K562 (cell line): ENCODE measurements at regions not wholly inside any gene's neighbourhood (a gene's known extent, or its start where the extent isn't known, plus 50 kb on each side); places are given as distances from the start of the nearest gene placed in this dataset.
A peak's percentile ranks its signal among the peaks of the same experiment; 100 is the strongest.

Source experiments
- ATAC-seq: fragments of 200-7000 bp; cut with Tn5 transposase; 3 replicates; pipeline ENCODE4 v1.9.1; 2020; ENCODE audit warnings: moderate library complexity
- BruUV-seq: library from RNA; stranded (reverse); fragments of 400-500 nt; replicated peaks from 2 replicates; lab custom pipeline; 2021; lab: Mats Ljungman, UMichigan
- CTCF ChIA-PET: fragments of 300-600 bp; formaldehyde crosslinking; extraction: SDS; loops from one replicate; lab custom pipeline; 2021; ENCODE audit warnings: low intra/inter-chr PET ratio; lab: Yijun Ruan, JAX
- POLR2A ChIA-PET: fragments of 300-600, 350-650 bp; sonication (Branson Sonifier 250); formaldehyde crosslinking; extraction: SDS; loops from one replicate; lab custom pipeline; 2021; ENCODE audit warnings: antibody characterized with exemption, inconsistent platforms; lab: Yijun Ruan, JAX
- DNase-seq, 4 experiments: peaks; one replicate each; pipeline versions ENCODE4 v3.0.0 to v3.0.0-alpha.2; 2011 to 2018; ENCODE audit warnings: low spot score in 3 of 4, mixed read lengths in 3 of 4; ENCODE audit errors: extremely low read depth in 1 of 4
- FAIRE-seq: peaks from 2 replicates; lab custom pipeline; 2011; peaks lifted over from hg19 to GRCh38; lab: Jason Lieb, UNC
- H2AFZ ChIP-seq: 2 replicates; pipeline ENCODE4 v1.6.0; 2011; ENCODE audit warnings: low read depth, low read length, control low read depth, inconsistent platforms
- H3K27ac ChIP-seq: fragments of 200-600 bp; 3 replicates; pipeline ENCODE4 v1.8.0; 2011; ENCODE audit warnings: low read depth, mild to moderate bottlenecking, control low read depth, inconsistent platforms, low read length, moderate library complexity, mixed read lengths; ENCODE audit errors: extremely low read depth
- H3K27me3 ChIP-seq, 2 experiments: fragments of 300-600 bp in 1 of 2; 2 replicates in 1 of 2; 3 replicates in 1 of 2; pipeline versions ENCODE4 v1.6.0 to v1.8.0; 2011; ENCODE audit warnings: inconsistent platforms in 2 of 2, low read length in 2 of 2, mild to moderate bottlenecking in 1 of 2, mixed read lengths in 1 of 2, moderate library complexity in 1 of 2; ENCODE audit not compliant: control insufficient read depth in 2 of 2, insufficient read depth in 2 of 2
- H3K36me3 ChIP-seq: fragments of 300-600 bp; 3 replicates; pipeline ENCODE4 v1.8.0; 2011; ENCODE audit warnings: mild to moderate bottlenecking, low read length, inconsistent platforms; ENCODE audit not compliant: control insufficient read depth, insufficient read depth
- H3K4me1 ChIP-seq, 2 experiments: fragments of 200-600 bp in 1 of 2; replicated peaks in 1 of 2; 2 replicates in 1 of 2; 3 replicates in 1 of 2; pipeline versions ENCODE4 v1.5.1 to v1.8.0; 2011; ENCODE audit warnings: inconsistent platforms in 2 of 2, low read length in 2 of 2, mild to moderate bottlenecking in 1 of 2, mixed read lengths in 1 of 2, moderate library complexity in 1 of 2; ENCODE audit not compliant: control insufficient read depth in 2 of 2, insufficient read depth in 2 of 2
- H3K4me2 ChIP-seq: 2 replicates; pipeline ENCODE4 v1.6.1; 2011; ENCODE audit warnings: low read length, control low read depth, inconsistent platforms, mixed read lengths; ENCODE audit not compliant: insufficient read depth
- H3K4me3 ChIP-seq: fragments of 200-600 bp; sonication (generic), shearing (Covaris generic); 2 replicates; pipeline ENCODE4 v1.5.1; 2016; ENCODE audit warnings: control low read depth, inconsistent platforms
- H3K79me2 ChIP-seq: fragments of 200-600 bp; 3 replicates; pipeline ENCODE4 v1.8.0; 2011; ENCODE audit warnings: low read length, inconsistent platforms; ENCODE audit not compliant: control insufficient read depth, insufficient read depth
- H3K9ac ChIP-seq, 2 experiments: 2 replicates each; pipeline versions ENCODE4 v1.6.0 to v1.6.1; 2011; ENCODE audit warnings: low read depth in 2 of 2, low read length in 2 of 2, control low read depth in 1 of 2, inconsistent platforms in 1 of 2, mild to moderate bottlenecking in 1 of 2, mixed read lengths in 1 of 2; ENCODE audit not compliant: insufficient read depth in 1 of 2
- H3K9me1 ChIP-seq: one replicate; pipeline ENCODE4 v1.6.0; 2011; ENCODE audit warnings: inconsistent platforms, mild to moderate bottlenecking, low read length, moderate library complexity; ENCODE audit not compliant: control insufficient read depth, insufficient read depth
- H3K9me3 ChIP-seq: replicated peaks from 2 replicates; pipeline ENCODE4 v1.5.1; 2011; ENCODE audit warnings: low read depth, low read length, inconsistent platforms; ENCODE audit not compliant: control insufficient read depth, insufficient read depth
- H4K20me1 ChIP-seq: replicated peaks from 2 replicates; pipeline ENCODE4 v1.6.1; 2011; ENCODE audit warnings: low read length, inconsistent platforms, mixed read lengths; ENCODE audit not compliant: control insufficient read depth, insufficient read depth
- FOXJ3 ChIP-seq: sonication (generic); formaldehyde crosslinking; IDR thresholded peaks from 2 replicates; pipeline ENCODE4 v1.4.0; 2020; ENCODE audit warnings: mild to moderate bottlenecking, missing genetic modification reagents
- HSF4 ChIP-seq: fragments of 250-450 bp; sonication (Bioruptor Pico); IDR thresholded peaks from 2 replicates; pipeline ENCODE4 v2.1.2; 2022; ENCODE audit warnings: mild to moderate bottlenecking, moderate library complexity, borderline replicate concordance
- MAZ ChIP-seq, 2 experiments: fragments of 450-650 bp in 1 of 2; sonication (generic) in 1 of 2; formaldehyde crosslinking; IDR thresholded peaks in 1 of 2; conservative IDR thresholded peaks in 1 of 2; 2 replicates each; pipeline versions ENCODE4 v1.4.0 to v1.5.0; 2020; ENCODE audit warnings: mild to moderate bottlenecking in 1 of 2, missing genetic modification reagents in 1 of 2
- ZNF584 ChIP-seq: fragments of 200-800 bp; sonication (Bioruptor generic); IDR thresholded peaks from 2 replicates; pipeline ENCODE4 v1.6.1; 2016; ENCODE audit warnings: low read depth, mild to moderate bottlenecking, missing genetic modification characterization, missing compliant biosample characterization
- ZNF77 ChIP-seq: fragments of 250-450 bp; sonication (Bioruptor Pico); IDR thresholded peaks from 2 replicates; pipeline ENCODE4 v1.5.0; 2020
- WGBS: fragments of 100-300 bp; shearing (Covaris generic); methylation state at CpG from one replicate; pipeline ENCODE4 v1.1.6; 2016; ENCODE audit warnings: low coverage, mixed read lengths; ENCODE audit not compliant: insufficient coverage; ENCODE audit errors: missing lambda C conversion rate; 5-methylcytosine and 5-hydroxymethylcytosine counted together
- in situ Hi-C: fragments of 300-500 bp; cut with MboI; formaldehyde crosslinking; loops from 4 replicates; pipeline ENCODE4 v1.15.0; 2018; ENCODE audit warnings: inconsistent platforms, mixed read lengths
- intact Hi-C: fragments of 100-400 bp; cut with micrococcal nuclease; formaldehyde crosslinking; loops from 2 replicates; pipeline ENCODE4 v1.14.2; 2022
- TF ChIP-seq, protein P1 (sequence below): fragments of 450-650 bp; IDR thresholded peaks from 2 replicates; pipeline ENCODE4 v1.6.1; 2017; ENCODE audit warnings: antibody characterized with exemption, mild to moderate bottlenecking
- TF ChIP-seq, protein P2 (sequence below), 2 experiments: fragments of 450-650 bp; formaldehyde crosslinking in 1 of 2; IDR thresholded peaks; 2 replicates each; pipeline versions ENCODE4 v1.4.0 to v1.6.1; 2014 to 2020; ENCODE audit warnings: mild to moderate bottlenecking in 2 of 2, borderline replicate concordance in 1 of 2, low read depth in 1 of 2

DNA sequence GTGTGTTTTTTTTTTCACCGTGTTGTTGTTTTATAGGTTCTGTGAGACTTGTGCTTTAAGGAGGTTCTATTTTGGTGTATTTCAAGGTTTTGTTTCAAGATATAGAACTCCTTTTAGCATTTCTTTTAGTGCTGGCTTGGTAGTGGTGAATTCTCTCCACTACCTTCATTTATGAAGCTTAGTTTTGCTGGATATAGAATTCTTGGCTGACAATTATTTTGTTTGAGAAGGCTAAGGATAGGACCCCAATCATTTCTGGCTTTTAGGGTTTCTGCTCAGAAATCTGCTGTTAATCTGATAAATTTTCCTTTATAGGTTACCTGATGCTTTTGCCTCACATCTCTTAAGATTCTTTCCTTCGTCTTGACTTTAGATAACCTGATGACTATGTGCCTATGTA is 66.8 kb downstream of the MSTN start (continued):
- no peak for TF ChIP-seq MAZ (CRISPR knock-in tag; conservative IDR thresholded peaks at IDR 0.05 in 1 of 2, IDR thresholded peaks at IDR 0.05 in 1 of 2)
- TF ChIP-seq, protein P1, sequence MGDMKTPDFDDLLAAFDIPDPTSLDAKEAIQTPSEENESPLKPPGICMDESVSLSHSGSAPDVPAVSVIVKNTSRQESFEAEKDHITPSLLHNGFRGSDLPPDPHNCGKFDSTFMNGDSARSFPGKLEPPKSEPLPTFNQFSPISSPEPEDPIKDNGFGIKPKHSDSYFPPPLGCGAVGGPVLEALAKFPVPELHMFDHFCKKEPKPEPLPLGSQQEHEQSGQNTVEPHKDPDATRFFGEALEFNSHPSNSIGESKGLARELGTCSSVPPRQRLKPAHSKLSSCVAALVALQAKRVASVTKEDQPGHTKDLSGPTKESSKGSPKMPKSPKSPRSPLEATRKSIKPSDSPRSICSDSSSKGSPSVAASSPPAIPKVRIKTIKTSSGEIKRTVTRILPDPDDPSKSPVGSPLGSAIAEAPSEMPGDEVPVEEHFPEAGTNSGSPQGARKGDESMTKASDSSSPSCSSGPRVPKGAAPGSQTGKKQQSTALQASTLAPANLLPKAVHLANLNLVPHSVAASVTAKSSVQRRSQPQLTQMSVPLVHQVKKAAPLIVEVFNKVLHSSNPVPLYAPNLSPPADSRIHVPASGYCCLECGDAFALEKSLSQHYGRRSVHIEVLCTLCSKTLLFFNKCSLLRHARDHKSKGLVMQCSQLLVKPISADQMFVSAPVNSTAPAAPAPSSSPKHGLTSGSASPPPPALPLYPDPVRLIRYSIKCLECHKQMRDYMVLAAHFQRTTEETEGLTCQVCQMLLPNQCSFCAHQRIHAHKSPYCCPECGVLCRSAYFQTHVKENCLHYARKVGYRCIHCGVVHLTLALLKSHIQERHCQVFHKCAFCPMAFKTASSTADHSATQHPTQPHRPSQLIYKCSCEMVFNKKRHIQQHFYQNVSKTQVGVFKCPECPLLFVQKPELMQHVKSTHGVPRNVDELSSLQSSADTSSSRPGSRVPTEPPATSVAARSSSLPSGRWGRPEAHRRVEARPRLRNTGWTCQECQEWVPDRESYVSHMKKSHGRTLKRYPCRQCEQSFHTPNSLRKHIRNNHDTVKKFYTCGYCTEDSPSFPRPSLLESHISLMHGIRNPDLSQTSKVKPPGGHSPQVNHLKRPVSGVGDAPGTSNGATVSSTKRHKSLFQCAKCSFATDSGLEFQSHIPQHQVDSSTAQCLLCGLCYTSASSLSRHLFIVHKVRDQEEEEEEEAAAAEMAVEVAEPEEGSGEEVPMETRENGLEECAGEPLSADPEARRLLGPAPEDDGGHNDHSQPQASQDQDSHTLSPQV: no peak
- no peak for TF ChIP-seq ZNF584 (CRISPR knock-in tag)
- TF ChIP-seq HSF4 (CRISPR knock-in tag): no peak
- TF ChIP-seq FOXJ3 (CRISPR knock-in tag): no peak

GRCh38 chr2:189982780-189983394 is 79.6 kb downstream of the MSTN start:
- ATAC-seq (peak; percentile 72), DNase-seq (peak; percentile 23 to 39 (median 26)), FAIRE-seq (peak; percentile 65)
- H3K4me2 ChIP-seq: no peak overlapping the region
- H3K9me3 ChIP-seq: peaks cover 7% of the 10 kb centered on the region; the same call in 1 of the 2 replicates
- no peaks in the 10 kb centered on the region for H3K27me3 ChIP-seq
- CTCF ChIA-PET: no interaction called here
- no peaks in the 10 kb centered on the region for H3K36me3 ChIP-seq
- POLR2A ChIA-PET: no interaction called here
- 24% methylated on average over 5 of the region's 5 CpGs for WGBS
- H2AFZ ChIP-seq: no peak overlapping the region
- in situ Hi-C loops: no loop called here
- H3K27ac ChIP-seq: no peak overlapping the region
- no peaks in the 10 kb centered on the region for H3K79me2 ChIP-seq
- no peak overlapping the region for H3K4me3 ChIP-seq
- H3K9me1 ChIP-seq: no peaks in the 10 kb centered on the region
- H3K9ac ChIP-seq: no peak overlapping the region
- H3K4me1 ChIP-seq: no peaks in the 10 kb centered on the region
- no TSS peak for BruUV-seq
- H4K20me1 ChIP-seq: no peaks in the 10 kb centered on the region
- intact Hi-C loops: loop anchor here (2.0 kb wide), 1 partner anchor 88 kb away; no protein-coding TSS in a partner anchor
- TF ChIP-seq, protein P2, sequence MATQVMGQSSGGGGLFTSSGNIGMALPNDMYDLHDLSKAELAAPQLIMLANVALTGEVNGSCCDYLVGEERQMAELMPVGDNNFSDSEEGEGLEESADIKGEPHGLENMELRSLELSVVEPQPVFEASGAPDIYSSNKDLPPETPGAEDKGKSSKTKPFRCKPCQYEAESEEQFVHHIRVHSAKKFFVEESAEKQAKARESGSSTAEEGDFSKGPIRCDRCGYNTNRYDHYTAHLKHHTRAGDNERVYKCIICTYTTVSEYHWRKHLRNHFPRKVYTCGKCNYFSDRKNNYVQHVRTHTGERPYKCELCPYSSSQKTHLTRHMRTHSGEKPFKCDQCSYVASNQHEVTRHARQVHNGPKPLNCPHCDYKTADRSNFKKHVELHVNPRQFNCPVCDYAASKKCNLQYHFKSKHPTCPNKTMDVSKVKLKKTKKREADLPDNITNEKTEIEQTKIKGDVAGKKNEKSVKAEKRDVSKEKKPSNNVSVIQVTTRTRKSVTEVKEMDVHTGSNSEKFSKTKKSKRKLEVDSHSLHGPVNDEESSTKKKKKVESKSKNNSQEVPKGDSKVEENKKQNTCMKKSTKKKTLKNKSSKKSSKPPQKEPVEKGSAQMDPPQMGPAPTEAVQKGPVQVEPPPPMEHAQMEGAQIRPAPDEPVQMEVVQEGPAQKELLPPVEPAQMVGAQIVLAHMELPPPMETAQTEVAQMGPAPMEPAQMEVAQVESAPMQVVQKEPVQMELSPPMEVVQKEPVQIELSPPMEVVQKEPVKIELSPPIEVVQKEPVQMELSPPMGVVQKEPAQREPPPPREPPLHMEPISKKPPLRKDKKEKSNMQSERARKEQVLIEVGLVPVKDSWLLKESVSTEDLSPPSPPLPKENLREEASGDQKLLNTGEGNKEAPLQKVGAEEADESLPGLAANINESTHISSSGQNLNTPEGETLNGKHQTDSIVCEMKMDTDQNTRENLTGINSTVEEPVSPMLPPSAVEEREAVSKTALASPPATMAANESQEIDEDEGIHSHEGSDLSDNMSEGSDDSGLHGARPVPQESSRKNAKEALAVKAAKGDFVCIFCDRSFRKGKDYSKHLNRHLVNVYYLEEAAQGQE (IDR thresholded peaks at IDR 0.05; ENCODE audit: borderline replicate concordance): peak; percentile 19; the same call in 1 of the 2 replicates
- TF ChIP-seq, protein P2 (CRISPR knock-in tag; IDR thresholded peaks at IDR 0.05; ENCODE audit: low read depth): no peak
- no peak for TF ChIP-seq ZNF77
